ENCODE measurements at regions not wholly inside any gene's neighbourhood (a gene's known extent, or its start where the extent isn't known, plus 50 kb on each side); places are given as distances from the start of the nearest gene placed in this dataset.

DNA sequence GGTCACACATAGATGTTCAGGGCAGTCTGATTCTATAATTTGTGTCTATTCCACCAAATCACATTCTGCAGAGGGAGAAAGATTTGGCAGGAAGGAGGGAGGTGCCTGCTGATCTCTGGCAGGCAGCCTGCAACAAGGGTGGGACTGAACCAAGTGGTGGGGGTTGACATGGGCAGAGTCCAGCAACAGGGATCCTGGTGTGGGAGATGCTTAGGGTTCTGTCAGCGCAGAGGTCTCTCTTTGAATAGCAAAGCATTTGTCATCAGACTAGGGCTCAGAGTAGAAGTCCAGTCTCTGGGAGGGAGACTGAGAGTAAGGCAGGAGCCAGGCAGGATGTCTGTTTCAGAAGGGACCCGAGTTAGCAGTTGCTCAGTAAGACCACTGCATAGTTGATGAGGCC lies 94.6 kb downstream of the UTP18 start:
- DNase-seq = no peak
- Histone ChIP-seq H3K36me3 (ENCODE audit: low read depth) (no peaks in the 10 kb centered on the region), H3K4me3 (no peak overlapping the region), H3K4me1 (ENCODE audit: low read depth) (no peaks in the 10 kb centered on the region), H3K9me3 (no peaks in the 10 kb centered on the region)
- TF ChIP-seq, protein P1, sequence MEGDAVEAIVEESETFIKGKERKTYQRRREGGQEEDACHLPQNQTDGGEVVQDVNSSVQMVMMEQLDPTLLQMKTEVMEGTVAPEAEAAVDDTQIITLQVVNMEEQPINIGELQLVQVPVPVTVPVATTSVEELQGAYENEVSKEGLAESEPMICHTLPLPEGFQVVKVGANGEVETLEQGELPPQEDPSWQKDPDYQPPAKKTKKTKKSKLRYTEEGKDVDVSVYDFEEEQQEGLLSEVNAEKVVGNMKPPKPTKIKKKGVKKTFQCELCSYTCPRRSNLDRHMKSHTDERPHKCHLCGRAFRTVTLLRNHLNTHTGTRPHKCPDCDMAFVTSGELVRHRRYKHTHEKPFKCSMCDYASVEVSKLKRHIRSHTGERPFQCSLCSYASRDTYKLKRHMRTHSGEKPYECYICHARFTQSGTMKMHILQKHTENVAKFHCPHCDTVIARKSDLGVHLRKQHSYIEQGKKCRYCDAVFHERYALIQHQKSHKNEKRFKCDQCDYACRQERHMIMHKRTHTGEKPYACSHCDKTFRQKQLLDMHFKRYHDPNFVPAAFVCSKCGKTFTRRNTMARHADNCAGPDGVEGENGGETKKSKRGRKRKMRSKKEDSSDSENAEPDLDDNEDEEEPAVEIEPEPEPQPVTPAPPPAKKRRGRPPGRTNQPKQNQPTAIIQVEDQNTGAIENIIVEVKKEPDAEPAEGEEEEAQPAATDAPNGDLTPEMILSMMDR (IDR thresholded peaks at IDR 0.05) = no peak
- ATAC-seq = no peak
- intact Hi-C loops (cut with DNase I, micrococcal nuclease) = no loop called here

GRCh38 chr17:51355441-51356410 lies 95.4 kb downstream of the UTP18 start:
- intact Hi-C loops (cut with DNase I, micrococcal nuclease) = no loop called here
- Histone ChIP-seq H3K4me3 (no peak overlapping the region), H3K36me3 (ENCODE audit: low read depth) (no peaks in the 10 kb centered on the region), H3K9me3 (no peaks in the 10 kb centered on the region), H3K4me1 (ENCODE audit: low read depth) (no peaks in the 10 kb centered on the region)
- ATAC-seq (no peak), DNase-seq (no peak)
- TF ChIP-seq, protein P1 (IDR thresholded peaks at IDR 0.05) = no peak

GRCh38 chr17:51359055-51359454 lies 98.7 kb downstream of the UTP18 start:
- ATAC-seq (no peak), DNase-seq (no peak)
- H3K4me3 ChIP-seq = no peak overlapping the region
- TF ChIP-seq, protein P1 (IDR thresholded peaks at IDR 0.05) = no peak
- no peaks in the 10 kb centered on the region for H3K4me1 ChIP-seq (ENCODE audit: low read depth)
- intact Hi-C loops (cut with DNase I, micrococcal nuclease) = no loop called here
- H3K36me3 ChIP-seq (ENCODE audit: low read depth) = no peaks in the 10 kb centered on the region
- H3K9me3 ChIP-seq = no peaks in the 10 kb centered on the region

- TF ChIP-seq, protein P1 (IDR thresholded peaks at IDR 0.05) = no peak
- no peak for ATAC-seq
These were observed 102.7 kb downstream of the UTP18 start for GRCh38 chr17:51362811-51363585.

GRCh38 chr17:51365090-51365489 lies 104.7 kb downstream of the UTP18 start:
- no peaks in the 10 kb centered on the region for H3K9me3 ChIP-seq
- DNase-seq (no peak), ATAC-seq (no peak)
- intact Hi-C loops (cut with DNase I, micrococcal nuclease) = no loop called here
- H3K36me3 ChIP-seq (ENCODE audit: low read depth) = no peaks in the 10 kb centered on the region
- TF ChIP-seq, protein P1 (IDR thresholded peaks at IDR 0.05) = no peak
- H3K4me1 ChIP-seq (ENCODE audit: low read depth) = no peaks in the 10 kb centered on the region
- no peak overlapping the region for H3K4me3 ChIP-seq

More at GRCh38 chr17:51362811-51363585, 102.7 kb downstream of the UTP18 start:
- intact Hi-C loops (cut with DNase I, micrococcal nuclease) = no loop called here
- H3K4me3 ChIP-seq = no peak overlapping the region
- no peaks in the 10 kb centered on the region for H3K36me3 ChIP-seq (ENCODE audit: low read depth)
- DNase-seq = no peak
- no peaks in the 10 kb centered on the region for H3K4me1 ChIP-seq (ENCODE audit: low read depth)
- no peaks in the 10 kb centered on the region for H3K9me3 ChIP-seq
